GM18868 (cell line): ENCODE measurements at regions not wholly inside any gene's neighbourhood (a gene's known extent, or its start where the extent isn't known, plus 50 kb on each side); places are given as distances from the start of the nearest gene placed in this dataset.

Experiments used
- ATAC-seq: cut with Tn5 transposase; IDR thresholded peaks from one replicate; pipeline ENCODE4 v1.9.1; 2021; ENCODE audit warnings: mild to moderate bottlenecking, moderate library complexity; ENCODE audit not compliant: unreplicated experiment

DNA sequence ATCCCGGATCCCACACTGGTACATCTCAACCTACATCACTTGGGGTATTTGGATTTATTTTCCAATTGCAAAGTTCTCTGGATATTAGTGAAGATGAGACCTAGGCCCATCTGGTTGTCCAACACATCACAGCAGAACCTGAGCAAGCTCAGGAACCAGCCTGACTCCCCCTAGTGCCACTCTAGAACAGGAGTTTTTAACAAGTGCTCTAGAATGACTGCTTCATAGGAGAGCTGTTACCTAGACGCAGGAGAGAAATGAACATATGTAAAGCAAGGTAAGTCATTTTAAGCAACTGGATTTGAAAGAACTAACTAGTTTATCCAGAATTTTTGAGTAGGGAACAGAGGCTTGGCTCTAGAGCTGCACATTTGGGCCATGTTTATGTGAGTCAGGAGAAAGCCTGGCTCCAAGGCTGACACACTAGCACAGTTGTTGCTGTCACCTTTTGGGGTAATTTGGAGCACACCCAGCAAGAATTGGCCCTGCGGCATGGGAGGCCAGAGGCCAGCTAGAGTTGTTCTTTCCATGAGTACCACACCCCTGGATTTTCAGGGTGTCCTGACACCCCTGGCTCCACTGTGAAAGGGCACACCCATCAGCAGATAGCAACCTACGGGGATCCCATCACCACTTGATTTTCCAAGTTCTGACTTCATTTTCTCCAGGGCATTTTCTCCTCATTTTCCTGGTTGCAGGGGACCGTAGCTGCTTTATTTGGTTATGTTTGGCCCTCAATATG, 110.9 kb upstream of the LPAR1 start:
- ATAC-seq: no peak

DNA sequence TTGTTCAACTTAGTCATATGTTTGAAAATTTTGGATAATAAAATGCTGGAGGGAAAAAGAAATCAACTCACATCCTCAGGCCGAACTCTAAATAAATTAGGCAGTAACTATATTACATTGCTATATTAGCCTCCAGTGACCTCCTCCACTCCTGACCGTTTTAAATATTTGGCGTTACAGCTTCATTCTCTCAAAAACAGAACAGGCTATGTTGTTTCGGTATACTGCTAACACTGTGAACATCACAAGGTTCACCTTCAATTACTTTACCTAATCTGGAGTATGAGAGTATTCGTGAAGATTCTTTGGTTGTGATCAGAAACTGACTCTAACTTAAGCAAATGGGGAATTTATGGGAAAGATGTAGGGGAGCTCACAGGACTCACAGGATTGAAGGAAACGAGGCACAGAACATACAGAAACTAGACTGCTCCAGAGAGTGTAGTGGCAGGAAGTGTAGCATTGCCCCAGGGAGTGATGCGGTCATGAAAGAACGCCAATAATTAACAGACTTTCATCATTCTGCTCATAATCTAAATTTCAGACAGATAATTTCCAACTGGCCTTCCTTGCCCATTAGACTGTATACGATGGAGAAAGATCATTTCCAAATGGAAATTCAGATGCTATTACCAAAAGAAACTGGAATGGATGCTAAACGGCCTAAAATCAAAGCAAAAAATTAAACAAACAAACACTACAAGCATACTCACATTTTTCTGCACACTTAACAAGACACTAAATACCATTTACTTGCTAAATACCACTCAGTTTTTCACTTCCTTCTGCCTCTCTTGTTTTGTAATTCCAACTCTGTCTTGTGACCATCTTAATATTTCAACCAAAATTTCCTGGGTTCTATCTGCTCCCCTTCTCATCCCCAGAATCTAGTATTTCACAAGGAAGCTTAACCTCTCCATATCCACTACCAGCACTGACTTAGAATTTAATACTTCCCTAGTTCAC, 110.1 kb upstream of the LPAR1 start:
- ATAC-seq: no peak

DNA sequence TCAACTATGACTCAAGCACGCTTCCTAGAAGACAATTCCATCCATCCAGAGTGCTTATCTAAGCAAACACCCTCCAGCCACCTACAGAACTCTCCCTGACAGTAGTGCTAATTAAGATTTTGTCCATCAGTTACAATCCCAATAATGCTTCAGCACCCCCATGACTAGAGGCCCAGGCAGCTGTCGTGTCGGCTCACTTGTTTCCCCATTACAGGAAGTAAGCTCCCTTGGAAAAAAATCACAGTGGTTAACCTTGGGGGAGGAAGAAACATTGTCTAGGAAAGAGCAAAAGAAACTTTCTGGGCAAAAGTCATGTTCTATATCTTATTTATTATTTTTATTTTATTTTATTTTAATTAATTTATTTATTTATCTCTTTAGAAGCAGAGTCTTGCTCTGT, 108.8 kb upstream of the LPAR1 start:
- ATAC-seq: no peak

DNA sequence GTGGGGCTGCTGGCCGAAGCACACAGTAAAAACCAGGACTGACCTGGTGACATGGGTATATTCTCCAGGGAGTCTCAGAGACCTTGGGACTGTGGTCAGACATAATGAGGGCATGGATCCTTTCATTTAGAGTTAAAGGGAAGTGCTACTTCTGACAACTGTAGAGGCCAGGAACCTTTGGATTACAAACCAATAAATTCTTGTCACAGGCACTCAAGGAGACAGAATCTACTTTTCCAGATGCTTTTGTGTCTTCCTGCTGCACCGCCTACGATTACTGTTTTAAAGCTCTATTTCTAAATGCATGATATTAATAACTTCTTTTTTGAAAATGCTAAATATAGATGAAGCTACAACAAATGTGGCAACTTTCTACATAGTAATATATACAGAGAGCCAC, 106.5 kb upstream of the LPAR1 start:
- no peak for ATAC-seq

DNA sequence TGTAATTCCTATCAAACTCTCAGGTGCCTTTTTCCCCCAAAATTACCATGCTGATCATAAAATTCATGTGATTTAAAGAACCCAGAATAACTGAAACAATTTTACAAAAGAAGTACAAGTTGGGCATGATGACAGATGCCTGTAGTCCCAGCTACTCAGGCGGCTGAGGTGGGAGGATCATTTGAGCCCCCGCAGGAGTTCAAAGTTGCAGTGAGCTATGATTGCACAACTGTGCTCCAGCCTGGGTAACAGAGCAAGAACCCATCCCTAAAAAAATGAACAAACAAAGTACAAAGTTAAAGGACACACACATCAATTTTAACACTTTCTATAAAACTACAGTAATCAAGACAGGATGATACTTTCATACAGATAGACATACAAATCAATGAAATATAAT, 97.9 kb upstream of the LPAR1 start:
- no peak for ATAC-seq

DNA sequence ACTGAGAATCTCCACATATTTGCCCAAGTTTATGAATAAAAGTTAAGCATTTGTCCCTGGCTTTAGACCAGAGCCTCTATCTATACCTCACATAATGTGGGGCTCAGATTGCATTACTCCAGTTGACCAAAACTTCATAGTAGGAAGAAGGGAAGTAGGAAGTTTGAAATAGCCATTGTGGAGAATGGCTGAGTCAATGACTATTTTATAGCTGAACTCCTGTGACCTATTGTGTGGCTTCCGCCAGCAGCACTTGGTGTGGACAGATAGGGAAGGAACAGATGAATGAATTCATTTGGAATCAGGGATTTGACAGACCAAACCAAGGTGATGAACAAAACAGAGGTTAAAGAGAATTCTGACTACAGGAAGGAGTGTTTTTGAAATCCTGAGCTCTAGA, 92.9 kb upstream of the LPAR1 start:
- no peak for ATAC-seq

DNA sequence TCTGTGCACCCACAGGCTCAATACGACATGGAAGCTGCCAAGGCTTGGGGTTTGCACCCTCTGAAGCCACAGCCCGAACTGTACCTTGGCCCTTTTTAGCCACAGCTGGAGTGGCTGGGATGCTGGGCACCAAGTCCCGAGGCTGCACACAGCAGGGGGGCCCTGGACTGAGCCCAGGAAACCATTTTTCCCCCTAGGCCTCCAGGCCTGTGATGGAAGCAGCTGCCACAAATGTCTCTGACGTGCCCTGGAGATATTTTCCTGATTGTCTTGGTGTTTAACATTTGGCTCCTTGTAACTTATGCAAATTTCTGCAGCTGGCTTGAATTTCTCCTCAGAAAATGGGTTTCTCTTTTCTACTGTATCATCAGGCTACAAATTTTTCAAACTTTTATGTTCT, 82.3 kb upstream of the LPAR1 start:
- no peak for ATAC-seq

DNA sequence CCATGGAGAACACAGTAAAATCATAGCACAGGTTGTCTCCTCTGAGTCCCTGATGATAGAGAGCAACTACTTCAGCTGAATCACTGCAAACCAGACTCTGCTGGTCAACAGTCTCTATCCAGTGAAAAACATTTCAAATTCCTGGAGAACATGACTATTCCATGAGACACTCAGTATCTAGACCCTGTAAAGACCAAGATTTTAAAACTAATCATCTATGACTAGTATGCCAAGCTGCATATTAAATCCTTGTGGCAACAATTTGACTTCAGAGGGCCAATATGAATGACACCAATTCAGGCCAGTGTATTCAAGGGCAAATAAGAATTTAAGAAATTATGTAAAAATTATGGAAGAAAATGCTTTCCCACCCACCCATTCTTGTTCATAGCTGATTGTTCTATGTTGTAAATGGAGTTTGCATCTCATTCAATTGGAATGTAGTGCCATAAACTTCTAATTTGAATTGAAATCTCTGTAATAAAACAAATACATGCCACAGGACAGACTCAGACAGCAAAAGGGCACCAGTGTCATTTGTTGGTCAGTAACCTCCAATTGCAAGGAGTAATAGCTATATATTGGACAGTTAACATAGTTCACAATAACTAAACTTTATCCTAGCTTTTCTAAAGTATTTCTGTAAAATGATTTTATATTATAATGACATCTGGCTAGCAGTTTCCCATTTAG, 80.1 kb upstream of the LPAR1 start:
- ATAC-seq: no peak

DNA sequence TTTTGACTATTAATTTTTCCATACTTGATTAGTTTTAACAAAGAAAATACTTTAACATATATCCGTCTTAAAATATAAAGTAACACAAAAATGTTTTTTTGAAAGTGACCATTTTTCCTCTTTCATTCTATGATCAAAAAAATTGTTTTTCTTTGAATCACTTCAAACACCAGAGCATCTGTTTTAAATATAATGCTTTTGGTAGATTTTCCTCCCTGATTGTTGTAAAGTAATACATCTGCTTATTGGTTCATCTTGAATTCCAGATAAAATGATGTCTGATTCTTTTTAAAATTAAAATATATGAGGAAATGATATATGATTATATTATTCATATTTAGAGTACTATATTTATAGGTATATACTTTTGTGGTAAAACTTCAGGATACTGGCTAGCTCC, 76.2 kb upstream of the LPAR1 start:
- no peak for ATAC-seq

DNA sequence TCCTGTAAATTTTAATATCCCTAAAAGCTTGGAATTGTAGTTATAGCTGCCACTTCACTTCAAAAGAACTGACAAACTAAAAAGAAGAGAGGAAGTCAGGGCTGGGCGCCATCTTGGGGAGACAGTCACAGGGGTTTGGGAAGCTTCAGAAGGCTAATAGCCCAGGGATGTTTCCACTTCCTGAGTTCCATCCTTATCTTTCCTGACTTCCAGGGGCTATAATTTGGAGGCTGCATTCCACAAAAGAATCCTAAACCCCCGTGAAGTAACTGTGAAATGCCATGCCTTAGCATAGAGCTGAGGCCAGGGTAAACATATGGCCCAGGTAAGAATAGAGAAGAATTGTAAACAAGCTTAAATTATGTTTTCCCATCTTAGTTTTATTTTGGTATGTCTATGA, 75.4 kb upstream of the LPAR1 start:
- ATAC-seq: no peak

DNA sequence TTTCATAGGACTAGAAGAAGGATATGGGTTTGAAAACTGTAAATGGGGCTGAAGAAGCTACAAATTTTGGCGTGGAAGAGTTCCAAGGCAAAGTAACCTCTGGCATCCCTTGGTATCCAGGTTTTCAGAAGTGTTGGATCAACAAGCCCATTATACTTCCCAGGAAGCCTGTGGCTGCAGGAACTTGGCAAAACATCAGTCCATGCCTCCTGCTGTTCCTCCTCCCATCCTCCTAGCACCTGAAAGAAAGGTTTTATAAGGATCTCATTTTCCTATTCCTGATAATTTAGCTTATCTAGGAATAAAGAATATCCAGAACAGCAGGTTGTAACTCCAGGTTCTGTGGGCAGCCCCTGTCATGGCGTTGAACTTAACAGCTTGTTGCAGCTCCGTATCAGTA, 72.5 kb upstream of the LPAR1 start:
- no peak for ATAC-seq

DNA sequence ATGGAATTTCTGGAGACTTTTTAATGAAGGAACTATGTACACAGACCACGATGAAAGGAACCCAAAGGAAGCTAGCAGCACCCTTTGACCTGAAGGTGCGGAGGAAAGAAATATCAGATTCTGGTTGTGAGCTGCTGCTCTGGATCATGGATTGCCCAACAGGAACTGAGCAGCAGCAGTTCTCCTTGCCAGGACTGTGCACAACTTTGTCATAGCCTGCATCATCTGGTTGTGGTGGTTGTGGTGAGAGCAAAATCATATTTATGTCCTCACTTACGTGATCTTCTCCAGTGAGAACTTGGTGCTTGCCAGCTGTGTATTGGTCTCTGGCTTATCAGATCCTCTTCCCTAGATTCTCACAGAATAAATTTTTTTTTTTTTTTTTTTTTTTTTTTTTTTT, 70.7 kb upstream of the LPAR1 start:
- ATAC-seq: no peak

DNA sequence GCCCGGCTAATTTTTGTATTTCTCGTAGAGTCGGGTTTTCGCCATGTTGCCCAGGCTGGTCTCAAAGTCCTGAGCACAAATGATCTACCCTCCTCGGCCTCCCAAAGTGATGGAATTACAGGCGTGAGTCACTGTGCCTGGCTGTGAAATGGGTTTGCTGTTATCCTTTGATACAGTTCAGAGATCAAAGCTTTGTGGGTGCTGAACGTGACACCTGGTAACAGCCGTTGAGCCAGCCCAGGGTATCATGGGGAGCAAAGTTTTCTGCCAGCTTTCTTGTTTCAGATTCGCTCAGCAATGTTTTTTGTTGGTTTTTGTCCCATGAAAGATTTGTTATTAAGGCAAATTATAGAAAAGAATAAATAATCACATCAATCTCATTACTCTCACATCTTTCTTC, 68.9 kb upstream of the LPAR1 start:
- no peak for ATAC-seq

DNA sequence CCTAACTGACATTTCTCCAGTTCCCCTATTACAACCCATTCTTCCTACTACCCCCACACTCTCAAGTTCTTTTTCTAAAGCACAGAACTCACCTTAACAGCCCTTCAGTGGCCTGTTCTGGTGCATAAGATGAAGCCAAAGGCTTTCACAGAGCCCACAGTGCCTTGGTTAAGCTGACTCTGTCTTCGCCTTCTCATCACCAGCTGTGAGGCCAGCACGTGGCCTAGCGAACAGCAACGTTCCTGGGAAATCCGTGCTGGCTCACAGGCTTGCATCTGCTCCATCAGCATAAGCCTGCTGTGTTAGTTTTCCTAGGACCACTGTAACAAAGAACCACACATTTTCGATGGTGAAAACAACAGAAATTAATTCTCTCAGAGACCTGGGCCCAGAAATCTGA, 67.9 kb upstream of the LPAR1 start:
- no peak for ATAC-seq

DNA sequence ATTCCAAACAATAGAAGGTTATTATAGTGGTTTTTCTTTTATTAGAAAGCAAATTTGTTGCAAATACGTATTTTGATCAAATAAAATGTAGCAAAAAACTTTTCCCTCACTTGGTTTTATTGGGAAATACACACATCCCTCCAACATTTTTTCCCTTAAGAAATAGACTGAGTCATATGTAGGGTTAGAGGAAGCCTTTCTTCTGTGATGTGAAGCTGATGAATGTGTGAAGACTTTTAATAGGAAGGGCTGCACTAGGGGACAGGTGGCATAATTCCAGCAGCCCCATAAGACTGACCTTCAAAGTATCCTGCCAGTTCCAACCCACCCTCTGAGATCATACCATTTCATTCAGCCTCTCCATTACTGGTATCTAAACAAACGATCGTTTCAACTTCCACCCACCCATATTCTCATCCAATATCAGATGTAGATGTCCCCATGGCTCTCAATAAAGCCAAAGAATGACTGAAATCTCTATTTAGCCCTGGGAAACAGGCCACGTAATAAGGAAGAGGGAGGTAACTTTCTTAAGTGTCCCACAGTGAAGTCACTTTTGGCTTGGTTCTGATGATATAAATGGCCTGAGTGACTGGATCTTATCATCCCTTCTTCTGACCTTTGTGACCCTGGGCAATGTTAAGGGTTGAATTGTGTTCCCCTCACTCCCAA, 64.7 kb upstream of the LPAR1 start:
- no peak for ATAC-seq

DNA sequence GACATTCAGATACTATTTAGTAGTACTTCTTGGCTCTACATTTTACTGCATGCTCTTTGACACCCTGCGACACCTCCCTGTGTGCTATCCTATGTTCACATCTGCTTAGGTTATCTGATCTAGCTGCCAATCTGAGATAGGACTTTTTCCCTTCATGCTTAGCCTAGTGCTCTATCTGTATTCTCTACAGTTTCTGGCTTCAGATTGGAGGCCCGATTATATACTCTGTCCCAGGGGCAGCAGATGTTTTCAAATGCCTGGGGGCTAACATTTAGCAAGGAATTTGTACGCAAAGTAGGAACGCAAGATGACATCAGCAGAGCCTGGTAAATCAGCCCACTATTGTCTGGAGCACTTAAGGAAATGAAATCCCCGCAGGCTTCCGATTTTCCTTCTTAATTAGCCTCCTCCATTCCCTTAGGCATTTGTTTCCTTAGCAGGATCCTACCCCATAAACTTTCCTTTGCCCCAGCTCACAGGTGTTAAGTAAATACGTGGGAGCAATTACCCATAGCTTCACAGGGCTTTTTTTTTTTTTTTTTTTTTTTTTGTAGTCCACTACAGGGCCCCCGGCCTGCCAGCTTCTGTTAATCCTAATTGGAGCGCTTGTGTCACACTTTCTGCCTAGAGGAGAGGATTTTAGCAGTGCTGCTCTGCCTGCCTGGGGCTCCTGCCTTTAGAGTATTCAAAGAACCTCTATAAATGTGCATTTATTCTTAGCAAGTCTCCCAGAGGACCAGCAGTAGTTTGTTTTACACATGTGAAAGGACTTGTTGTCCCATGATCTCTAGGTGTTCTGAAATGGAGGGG, 61.1 kb upstream of the LPAR1 start:
- no peak for ATAC-seq

DNA sequence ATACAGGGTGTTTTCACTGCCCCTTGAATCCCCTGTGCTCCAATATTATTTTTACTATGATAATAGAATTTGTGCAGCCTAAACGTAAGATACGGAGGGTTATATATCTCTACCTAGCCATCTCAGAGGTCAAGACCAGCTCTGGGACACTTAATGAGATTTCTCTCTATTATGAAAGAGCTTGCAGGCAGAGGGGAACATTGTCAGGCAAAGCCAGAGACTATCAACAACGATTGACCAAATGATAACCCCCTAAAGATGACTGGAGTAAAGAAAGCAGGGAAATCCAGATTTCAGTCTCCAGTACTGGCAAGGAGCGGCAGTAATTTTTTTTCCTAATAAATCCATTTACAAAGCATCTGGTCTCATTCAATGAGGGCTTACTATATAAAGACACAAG, 59.8 kb upstream of the LPAR1 start:
- ATAC-seq: no peak

DNA sequence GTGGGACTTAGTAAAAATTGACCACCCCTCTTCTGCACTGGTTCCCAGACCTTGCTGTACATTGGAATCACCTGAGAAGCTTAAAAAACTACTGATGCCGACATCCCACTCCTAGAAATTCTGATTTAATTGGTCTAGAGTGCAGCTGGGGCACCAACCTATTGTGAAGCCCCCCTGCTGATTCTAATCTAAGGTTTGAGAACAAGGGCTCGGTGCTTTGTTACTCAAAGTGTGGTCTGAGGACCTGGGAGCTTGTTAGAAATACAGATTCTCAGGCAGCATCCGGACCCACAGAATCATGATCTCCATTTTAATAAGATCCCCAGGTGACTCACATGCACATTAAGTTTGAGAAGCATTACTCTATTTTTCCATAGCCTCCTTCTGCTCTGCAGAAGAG, 57.8 kb upstream of the LPAR1 start:
- ATAC-seq: no peak

DNA sequence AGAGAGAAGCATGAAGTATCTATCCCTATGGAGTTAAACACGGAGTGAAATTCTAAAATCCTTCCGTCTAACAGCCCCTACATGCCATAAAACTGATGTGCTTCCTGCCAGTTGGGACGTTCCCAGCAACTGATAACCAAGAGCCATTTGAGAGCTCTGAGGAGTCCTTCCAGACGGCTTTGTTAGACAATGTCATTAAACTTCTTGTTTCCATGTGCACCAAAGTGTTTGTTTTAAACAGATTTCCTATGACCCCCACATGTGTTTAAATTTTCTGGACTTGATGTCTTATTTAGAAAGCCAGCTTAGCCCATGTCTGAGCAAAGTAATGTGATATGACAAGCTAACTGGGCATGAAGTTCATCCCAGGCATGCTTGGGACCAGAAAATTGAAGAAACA, 57.2 kb upstream of the LPAR1 start:
- ATAC-seq: no peak

DNA sequence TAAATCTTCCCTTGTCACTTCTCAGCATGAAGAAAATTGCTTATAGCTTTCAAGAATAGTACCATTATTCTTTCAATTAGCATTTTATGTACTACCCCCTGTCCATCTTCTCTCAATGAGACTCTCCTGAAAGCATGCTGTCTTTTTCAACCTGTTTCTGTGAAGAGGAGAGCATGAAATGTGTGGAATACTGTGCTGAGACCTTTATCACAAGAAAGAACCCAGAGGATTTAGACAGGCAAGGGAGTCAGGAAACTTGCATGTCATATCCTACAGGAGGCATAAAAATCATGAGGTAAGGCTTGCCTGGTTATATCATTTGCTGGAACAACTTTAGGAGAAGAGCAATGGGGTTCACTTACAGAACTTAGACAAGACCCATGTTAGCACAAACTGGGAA, 56.7 kb upstream of the LPAR1 start:
- ATAC-seq: no peak
